ENCODE measurements at regions not wholly inside any gene's neighbourhood (a gene's known extent, or its start where the extent isn't known, plus 50 kb on each side); places are given as distances from the start of the nearest gene placed in this dataset.

GRCh38 chr2:33763671-33764310, 164.7 kb upstream of the FAM98A start:
- Histone ChIP-seq H3K36me3 (no peaks in the 10 kb centered on the region), H3K4me3 (no peak overlapping the region), H3K27ac (no peak overlapping the region), H3K9me3 (peaks cover 0 to 8% (median 0%) of the 10 kb centered on the region in 3 donors), H3K4me1 (no peaks in the 10 kb centered on the region), H3K27me3 (no peaks in the 10 kb centered on the region)
- no peak for DNase-seq
- intact Hi-C loops (cut with DNase I) = no loop called here
- TF ChIP-seq POLR2A (IDR thresholded peaks at IDR 0.05) = no peak
- TF ChIP-seq, protein P1, sequence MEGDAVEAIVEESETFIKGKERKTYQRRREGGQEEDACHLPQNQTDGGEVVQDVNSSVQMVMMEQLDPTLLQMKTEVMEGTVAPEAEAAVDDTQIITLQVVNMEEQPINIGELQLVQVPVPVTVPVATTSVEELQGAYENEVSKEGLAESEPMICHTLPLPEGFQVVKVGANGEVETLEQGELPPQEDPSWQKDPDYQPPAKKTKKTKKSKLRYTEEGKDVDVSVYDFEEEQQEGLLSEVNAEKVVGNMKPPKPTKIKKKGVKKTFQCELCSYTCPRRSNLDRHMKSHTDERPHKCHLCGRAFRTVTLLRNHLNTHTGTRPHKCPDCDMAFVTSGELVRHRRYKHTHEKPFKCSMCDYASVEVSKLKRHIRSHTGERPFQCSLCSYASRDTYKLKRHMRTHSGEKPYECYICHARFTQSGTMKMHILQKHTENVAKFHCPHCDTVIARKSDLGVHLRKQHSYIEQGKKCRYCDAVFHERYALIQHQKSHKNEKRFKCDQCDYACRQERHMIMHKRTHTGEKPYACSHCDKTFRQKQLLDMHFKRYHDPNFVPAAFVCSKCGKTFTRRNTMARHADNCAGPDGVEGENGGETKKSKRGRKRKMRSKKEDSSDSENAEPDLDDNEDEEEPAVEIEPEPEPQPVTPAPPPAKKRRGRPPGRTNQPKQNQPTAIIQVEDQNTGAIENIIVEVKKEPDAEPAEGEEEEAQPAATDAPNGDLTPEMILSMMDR (IDR thresholded peaks at IDR 0.05) = no peak
- WGBS, 2 donors = 66 to 67% methylated on average over 6 of the region's 6 CpGs

GRCh38 chr2:33762636-33763035, 163.5 kb upstream of the FAM98A start:
- 75 to 85% methylated on average over 3 of the region's 3 CpGs for WGBS, 2 donors
- Histone ChIP-seq H3K27ac (no peak overlapping the region), H3K36me3 (no peaks in the 10 kb centered on the region), H3K4me3 (no peak overlapping the region), H3K4me1 (no peaks in the 10 kb centered on the region), H3K9me3 (peaks cover 0 to 8% (median 0%) of the 10 kb centered on the region in 3 donors), H3K27me3 (no peaks in the 10 kb centered on the region)
- DNase-seq = no peak
- TF ChIP-seq, protein P1 (IDR thresholded peaks at IDR 0.05) = no peak
- no peak for TF ChIP-seq POLR2A (IDR thresholded peaks at IDR 0.05)
- intact Hi-C loops (cut with DNase I) = no loop called here

GRCh38 chr2:33746208-33746800, 147.2 kb upstream of the FAM98A start:
- no peaks in the 10 kb centered on the region for H3K9me3 ChIP-seq
- intact Hi-C loops (cut with DNase I) = no loop called here
- no peak for DNase-seq
- no peak overlapping the region for H3K4me3 ChIP-seq
- no peaks in the 10 kb centered on the region for H3K4me1 ChIP-seq
- H3K36me3 ChIP-seq = no peaks in the 10 kb centered on the region
- no peaks in the 10 kb centered on the region for H3K27me3 ChIP-seq
- TF ChIP-seq, protein P1 (IDR thresholded peaks at IDR 0.05) = no peak
- no peak for TF ChIP-seq POLR2A (IDR thresholded peaks at IDR 0.05)
- WGBS, 2 donors = 7 to 20% methylated on average over 2 of the region's 2 CpGs
- H3K27ac ChIP-seq = no peak overlapping the region

GRCh38 chr2:33735096-33735495, 136.0 kb upstream of the FAM98A start:
- intact Hi-C loops (cut with DNase I) = no loop called here
- H3K27ac ChIP-seq = no peak overlapping the region
- no peak overlapping the region for H3K4me3 ChIP-seq
- 56 to 61% methylated on average over 1 of the region's 1 CpG for WGBS, 2 donors
- no peaks in the 10 kb centered on the region for H3K9me3 ChIP-seq
- no peak for DNase-seq
- H3K36me3 ChIP-seq = no peaks in the 10 kb centered on the region
- H3K27me3 ChIP-seq = no peaks in the 10 kb centered on the region
- no peak for TF ChIP-seq POLR2A (IDR thresholded peaks at IDR 0.05)
- TF ChIP-seq, protein P1 (IDR thresholded peaks at IDR 0.05) = no peak
- no peaks in the 10 kb centered on the region for H3K4me1 ChIP-seq

DNA sequence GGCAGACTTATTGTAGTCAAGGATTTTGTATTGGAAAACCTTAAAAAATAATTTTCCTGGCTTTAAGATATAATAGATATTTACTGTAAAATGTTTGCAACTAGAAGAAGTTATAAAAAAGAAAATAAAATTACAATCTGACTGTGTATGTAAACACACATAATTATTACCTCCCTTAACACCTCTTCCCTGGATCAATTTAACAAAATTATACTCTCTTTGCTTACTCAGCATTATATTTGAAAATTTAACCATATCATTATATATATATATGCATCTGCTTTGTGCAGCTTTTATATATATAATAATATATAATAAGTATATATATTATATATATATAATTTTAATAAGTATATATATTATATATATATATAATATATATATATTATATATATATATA, 131.7 kb upstream of the FAM98A start:
- H3K9me3 ChIP-seq = peaks cover 0 to 5% (median 0%) of the 10 kb centered on the region in 3 donors
- no peaks in the 10 kb centered on the region for H3K4me1 ChIP-seq
- intact Hi-C loops (cut with DNase I) = no loop called here
- TF ChIP-seq, protein P1 (IDR thresholded peaks at IDR 0.05) = no peak
- no peak for TF ChIP-seq POLR2A (IDR thresholded peaks at IDR 0.05)
- no peak overlapping the region for H3K4me3 ChIP-seq
- H3K27ac ChIP-seq = no peak overlapping the region
- no peaks in the 10 kb centered on the region for H3K27me3 ChIP-seq
- no peaks in the 10 kb centered on the region for H3K36me3 ChIP-seq
- no peak for DNase-seq
